NCI-H460 (cell line): ENCODE measurements at regions not wholly inside any gene's neighbourhood (a gene's known extent, or its start where the extent isn't known, plus 50 kb on each side); places are given as distances from the start of the nearest gene placed in this dataset.

Experiments
- DNase-seq: peaks from one replicate; pipeline ENCODE4 v3.0.0-alpha.2; 2016; ENCODE audit warnings: low read depth; ENCODE audit errors: extremely low read depth

DNA sequence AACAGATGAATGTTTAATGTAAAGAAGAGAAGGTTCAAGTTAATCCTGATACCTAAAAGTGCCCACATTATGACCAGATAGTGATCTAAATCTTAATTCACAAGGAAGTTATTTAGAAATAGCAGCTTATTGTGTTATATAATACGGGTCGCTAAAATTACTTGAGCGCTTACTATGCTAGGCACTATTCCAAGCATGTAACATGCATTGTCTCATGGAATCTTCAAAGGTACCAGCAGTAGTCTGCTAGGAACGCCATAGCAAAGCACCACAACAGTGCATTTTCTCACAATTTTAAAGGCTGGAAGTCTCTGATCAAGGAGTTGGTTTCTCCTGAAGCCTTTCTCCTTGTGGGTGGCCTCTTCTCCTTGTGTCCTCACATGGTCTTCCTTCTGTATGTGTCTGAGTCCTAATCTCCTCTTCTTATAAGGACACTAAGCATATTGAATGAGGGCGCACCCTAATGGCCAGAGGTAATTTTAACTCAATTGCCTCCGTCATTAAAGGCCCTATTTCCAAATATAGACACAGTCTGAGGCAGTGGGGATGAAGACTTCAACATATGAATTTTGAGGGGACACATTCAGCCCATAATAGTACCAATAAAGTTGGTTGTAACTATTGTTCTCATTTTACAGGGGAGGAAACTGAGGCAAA lies 118.4 kb downstream of the LRRC30 start:
- DNase-seq: no peak

GRCh38 chr18:7358989-7359726 lies 128.3 kb downstream of the LRRC30 start:
- DNase-seq: no peak

GRCh38 chr18:7360606-7361170 lies 129.8 kb downstream of the LRRC30 start:
- no peak for DNase-seq

DNA sequence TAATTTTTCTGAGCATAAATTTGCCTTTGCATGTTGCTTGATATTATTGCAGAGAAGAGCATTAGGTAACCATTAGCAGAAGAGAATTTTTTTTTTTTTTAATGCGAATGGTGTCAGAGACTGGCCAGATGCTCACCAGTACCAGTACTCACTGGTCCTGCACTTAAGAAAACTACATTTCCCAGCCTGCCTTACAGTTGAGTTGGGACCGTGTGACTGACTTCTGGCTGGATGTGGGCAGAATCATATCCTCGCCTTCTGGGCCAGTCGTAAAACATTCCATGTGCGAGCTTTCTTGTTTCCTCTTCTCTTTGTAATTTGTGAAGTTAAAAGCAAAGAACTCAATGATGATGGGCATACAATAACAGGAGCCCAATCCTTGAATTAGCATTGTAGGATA lies 132.4 kb downstream of the LRRC30 start:
- DNase-seq: no peak

- DNase-seq: no peak
Measured at GRCh38 chr18:7366597-7366996, 135.7 kb downstream of the LRRC30 start.

- DNase-seq: no peak
Measured at GRCh38 chr18:7367336-7367735, 136.4 kb downstream of the LRRC30 start.

- DNase-seq: no peak
Measured at GRCh38 chr18:7369006-7369405, 138.1 kb downstream of the LRRC30 start.

DNA sequence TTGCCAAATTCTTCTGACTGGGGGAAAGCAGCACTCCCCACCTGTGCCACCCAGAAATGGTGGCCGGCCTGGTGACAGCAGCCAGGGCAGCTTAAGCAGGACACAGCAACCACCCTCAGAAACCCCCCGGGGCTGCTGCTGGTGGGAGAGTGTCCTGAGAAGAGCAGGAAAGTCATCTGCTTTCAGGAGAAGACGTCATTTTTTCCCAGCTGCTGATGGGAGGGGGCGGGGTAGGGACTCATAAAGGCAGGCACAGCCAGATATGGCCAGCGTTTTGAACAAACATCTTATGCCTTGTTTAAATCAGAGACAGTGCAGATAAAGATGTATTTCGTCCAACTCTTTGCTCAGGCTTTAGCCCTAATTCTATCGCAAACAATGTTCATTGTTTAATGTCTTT lies 139.5 kb downstream of the LRRC30 start:
- DNase-seq: no peak

GRCh38 chr18:7370802-7371201 lies 139.9 kb downstream of the LRRC30 start:
- no peak for DNase-seq

GRCh38 chr18:7373441-7373840 lies 142.6 kb downstream of the LRRC30 start:
- no peak for DNase-seq

DNA sequence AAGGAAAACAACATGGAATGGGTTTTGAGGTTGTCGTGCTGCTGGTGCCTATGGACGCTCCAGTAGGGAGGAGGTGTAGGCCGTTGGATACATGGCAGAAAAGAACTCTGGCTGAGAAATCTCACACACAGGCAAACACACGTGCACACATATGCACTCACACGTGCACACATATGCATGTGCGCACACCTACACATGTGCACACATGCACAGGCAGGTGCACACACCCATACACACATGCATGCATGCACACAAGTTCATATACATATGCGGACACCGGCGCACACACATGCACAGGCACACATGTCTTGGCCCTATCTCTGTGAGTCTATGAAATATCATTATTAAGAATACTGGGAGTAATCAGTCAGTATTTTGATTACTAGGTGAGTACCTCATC lies 150.4 kb downstream of the LRRC30 start:
- no peak for DNase-seq

DNA sequence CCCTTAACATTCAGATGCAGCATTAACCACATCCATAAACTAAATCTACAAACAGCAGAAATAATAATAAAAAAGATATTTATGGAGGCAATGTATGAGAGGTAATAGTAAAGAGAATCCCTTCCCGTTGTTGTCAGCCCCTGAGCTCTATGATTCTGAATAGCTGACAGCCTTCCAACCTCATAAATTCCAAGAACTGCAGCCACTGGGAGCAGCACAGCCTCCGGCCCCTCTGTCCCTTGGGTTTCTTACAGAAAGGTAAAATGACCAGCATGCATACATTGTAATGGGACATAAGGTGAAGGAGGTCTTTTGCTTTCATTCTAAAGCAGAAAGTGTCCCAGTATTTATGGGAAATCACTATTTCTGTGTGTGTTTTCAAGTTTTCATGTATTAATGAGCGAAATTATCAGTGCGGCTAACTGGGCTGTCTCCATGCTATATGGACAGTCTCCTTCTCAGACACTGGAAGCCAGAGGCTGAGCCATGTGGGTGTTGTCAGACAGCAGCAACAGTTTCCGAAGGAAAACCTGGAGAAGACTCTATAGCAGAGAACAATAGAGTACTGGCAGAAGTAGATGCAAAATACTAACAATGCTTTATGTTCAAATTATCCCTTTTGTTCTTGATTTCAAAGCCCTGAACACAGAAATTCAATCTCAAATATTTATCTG lies 151.6 kb downstream of the LRRC30 start:
- DNase-seq: no peak

DNA sequence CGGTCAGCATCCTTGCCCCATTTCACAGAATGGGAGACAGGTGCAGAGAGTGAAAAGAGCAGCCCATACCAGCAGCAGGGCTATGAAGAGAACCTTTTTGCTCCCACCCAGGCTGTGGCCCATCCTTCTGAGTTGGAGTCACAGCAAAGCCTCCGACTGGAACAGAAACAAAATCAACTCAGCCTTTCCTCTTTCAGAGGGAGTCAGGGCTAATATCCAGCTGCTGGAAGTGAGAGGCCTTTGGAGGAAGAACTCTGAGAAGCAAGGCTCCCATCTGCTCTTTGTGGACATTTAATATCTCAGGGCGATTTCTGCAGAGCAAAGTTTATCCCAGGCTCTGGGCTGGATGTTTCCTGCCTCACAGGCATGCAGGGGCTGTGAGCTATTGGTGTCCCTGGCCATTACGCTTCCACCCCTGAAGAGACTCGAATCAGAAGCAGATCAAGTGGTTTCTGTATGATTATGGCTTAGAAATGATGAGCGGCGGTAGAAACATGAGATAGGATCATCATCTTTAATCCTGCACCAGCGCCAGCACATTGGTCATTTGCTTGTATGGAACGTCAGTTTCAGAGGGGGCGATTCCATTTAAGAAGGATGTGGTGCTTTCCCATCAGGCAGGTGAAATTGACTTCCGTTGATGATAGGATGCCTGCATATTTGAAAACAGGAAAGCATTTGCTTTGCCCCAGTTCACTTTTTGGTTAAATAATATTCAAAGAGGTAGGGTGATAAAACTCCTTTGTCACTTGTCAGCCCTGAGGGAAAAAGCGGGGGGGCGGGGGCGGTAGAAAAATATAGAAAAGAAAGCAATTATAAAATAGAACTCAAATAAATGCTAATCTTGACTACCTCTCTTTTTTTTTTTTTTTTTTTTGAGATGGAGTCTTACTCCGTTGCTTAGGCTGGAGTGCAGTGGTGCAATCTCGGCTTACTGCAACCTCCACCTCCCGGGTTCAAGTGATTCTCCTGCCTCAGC lies 152.4 kb downstream of the LRRC30 start:
- DNase-seq: no peak

GRCh38 chr18:7388741-7389140 lies 157.9 kb downstream of the LRRC30 start:
- no peak for DNase-seq

DNA sequence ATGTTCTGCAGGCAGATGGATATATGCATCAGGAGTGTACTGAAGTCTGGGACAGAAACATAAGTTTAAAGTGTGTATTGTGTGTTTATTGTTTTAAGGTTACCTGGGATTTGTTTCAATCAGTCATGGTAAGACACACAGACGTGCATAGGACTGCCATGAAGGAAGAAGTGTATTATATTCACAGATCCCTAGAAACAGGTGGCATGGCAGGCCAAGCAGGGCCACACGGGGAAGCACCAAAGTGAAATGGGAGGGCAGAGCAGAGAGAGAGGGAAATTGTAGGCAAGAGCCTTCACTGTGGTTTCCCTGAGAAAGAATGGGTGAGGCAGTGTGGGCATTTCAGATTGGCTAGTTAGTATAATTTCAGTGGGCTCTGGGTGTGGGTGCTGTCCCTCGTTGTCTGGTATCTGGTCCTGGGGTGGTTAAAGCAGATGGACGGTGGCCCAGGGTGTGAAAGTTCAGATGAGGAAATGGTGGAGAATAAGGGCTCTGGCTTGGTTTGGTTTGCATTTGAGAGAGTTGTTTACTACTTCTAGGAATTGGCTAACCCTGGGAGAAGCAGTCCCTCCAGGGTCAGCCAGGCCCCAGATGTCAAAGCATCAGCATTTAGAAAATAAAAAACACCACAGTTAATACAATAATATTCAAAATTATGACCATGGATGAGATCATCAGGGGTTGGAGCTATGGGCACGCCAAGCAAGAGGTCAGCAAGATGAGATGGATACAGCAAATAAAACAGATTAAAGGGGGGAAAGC lies 160.0 kb downstream of the LRRC30 start:
- DNase-seq: no peak

DNA sequence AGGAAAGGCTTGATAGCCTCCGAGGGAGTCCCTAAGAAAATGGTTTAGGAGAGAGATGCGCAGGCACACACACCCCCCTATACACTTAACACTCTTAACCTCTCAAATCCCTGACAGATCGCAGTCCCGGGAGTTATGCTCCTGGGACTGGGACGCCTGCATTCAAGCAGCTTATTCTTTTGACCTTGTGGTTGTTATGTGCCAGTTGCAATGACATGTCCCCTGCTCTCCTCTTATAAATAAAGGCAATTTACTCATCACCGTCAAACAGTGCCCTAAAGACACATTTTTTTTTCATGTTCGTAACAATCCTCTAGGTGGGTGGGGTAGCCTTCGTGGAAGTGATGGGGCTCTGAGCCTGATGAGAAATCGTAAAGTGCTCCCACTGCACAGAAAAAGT lies 162.2 kb downstream of the LRRC30 start:
- no peak for DNase-seq

DNA sequence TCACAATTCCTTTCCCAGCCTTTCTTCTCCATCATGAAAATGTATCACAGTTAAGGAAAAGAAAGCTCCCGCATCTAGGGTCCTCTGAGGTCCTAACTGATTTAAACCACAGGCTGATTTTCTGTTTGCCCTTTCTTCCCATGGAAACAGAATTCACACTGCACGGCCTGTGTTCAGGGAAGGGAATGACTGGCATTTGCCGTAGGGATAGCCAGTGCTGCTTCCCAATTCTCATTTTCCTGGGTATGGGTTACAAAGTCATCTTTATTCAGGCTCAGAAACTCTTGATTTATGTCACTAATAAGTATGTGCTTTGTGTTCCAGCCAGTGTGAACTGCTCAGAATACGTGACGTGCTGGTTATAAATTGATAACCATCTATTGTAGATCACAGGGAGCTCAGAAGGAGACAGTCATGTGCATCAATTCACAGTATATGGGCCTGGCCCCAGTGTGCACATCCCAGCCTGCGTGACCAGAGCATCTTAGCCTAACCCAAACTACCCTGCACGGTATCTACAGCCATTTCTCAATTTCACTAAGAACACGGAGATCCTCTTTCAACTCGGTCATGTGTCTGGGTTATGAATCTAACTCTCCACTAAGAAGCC lies 163.3 kb downstream of the LRRC30 start:
- no peak for DNase-seq

DNA sequence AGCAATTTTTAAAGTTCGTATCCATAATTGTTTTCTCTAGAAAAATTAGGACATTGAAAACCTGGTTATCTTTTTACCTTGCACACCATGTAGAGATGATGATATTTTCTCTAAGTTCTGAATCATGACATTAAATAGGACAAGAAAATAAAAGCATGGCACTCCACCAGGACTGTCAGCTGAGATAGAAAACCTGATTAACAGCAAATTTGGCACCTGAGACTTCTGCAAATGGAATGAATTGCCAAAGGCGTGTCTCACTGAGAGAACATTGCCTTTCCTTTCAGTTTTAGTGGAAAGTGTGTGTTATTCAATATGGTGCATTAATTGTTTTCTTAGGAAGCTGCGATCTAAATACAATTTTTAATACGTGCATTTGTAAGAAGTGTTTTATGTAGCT lies 164.7 kb downstream of the LRRC30 start:
- DNase-seq: no peak

DNA sequence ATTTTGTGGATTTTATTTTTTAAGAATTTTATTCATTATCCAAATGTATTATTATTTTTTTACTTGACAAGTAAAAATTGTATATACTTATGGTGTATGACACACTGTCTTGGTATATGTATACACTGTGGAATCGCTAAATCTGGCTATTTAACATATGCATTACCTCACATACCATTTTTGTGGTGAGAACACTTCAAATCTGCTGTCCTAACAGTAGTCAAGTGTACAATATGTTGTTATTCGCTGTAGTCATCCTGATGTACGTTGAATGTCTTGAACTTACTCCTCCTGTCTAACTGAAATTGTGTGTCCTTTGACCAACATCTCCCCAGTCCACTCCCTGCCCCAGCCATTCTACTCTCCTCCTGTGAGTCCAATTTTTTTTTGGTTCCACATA lies 153.2 kb upstream of the PTPRM start:
- no peak for DNase-seq
